Ovary (tissue), 7 donors: ENCODE measurements at regions not wholly inside any gene's neighbourhood (a gene's known extent, or its start where the extent isn't known, plus 50 kb on each side); places are given as distances from the start of the nearest gene placed in this dataset.

Source experiments
- DNase-seq, 5 donors: peaks; one replicate each; pipeline ENCODE4 v3.0.0-alpha.2; 2019 to 2020
- H3K27ac ChIP-seq, 2 donors: fragments of 200-600 bp; one replicate each; pipeline versions ENCODE4 v1.5.1 to v1.8.0; 2019 to 2022
- H3K27me3 ChIP-seq: fragments of 200-600 bp; one replicate; pipeline ENCODE4 v1.8.0; 2022
- H3K36me3 ChIP-seq: fragments of 200-600 bp; sonication (generic); one replicate; pipeline ENCODE4 v1.5.1; 2019
- H3K4me1 ChIP-seq: one replicate; pipeline ENCODE4 v1.8.1; 2013; ENCODE audit warnings: mild to moderate bottlenecking, moderate library complexity; ENCODE audit not compliant: insufficient read depth
- H3K4me3 ChIP-seq: fragments of 200-600 bp; sonication (generic); one replicate; pipeline ENCODE4 v1.5.1; 2017
- H3K9me3 ChIP-seq, 2 donors: fragments of 200-600 bp in 1 of 2; sonication (generic) in 1 of 2; one replicate each; pipeline versions ENCODE4 v1.5.1 to v1.8.1; 2013 to 2019; ENCODE audit warnings: mild to moderate bottlenecking in 1 of 2, moderate library complexity in 1 of 2
- CTCF ChIP-seq, 3 donors: fragments of 450-650 bp in 2 of 3; fragments of 200-600 bp in 1 of 3; IDR thresholded peaks; one replicate each; pipeline versions ENCODE4 v1.5.1 to v1.8.0; 2016 to 2022; ENCODE audit warnings: antibody characterized with exemption in 3 of 3, mild to moderate bottlenecking in 1 of 3
- EP300 ChIP-seq: sonication (generic); formaldehyde crosslinking; IDR thresholded peaks from one replicate; pipeline ENCODE4 v1.6.1; 2017; ENCODE audit warnings: antibody characterized with exemption
- POLR2A ChIP-seq: fragments of 450-650 bp; IDR thresholded peaks from one replicate; pipeline ENCODE4 v1.6.1; 2017; ENCODE audit warnings: antibody characterized with exemption, mild to moderate bottlenecking, moderate library complexity
- WGBS, 3 donors: extraction: QIAGEN DNeasy Blood & Tissue Kit in 1 of 3; methylation state at CpG; one replicate each; pipeline versions ENCODE4 v1.1.5 to v1.1.7; 2013 to 2017; 5-methylcytosine and 5-hydroxymethylcytosine counted together
- intact Hi-C, 4 donors: fragments of 100-400 bp; cut with DNase I; formaldehyde crosslinking; loops; one replicate each; pipeline versions ENCODE4 v1.11.0 to v1.15.1; 2022 to 2023
- donor health status: DM: no; HTN: no; CAD: no; lungs with moderate emphysema.
- donor health status: DM: no; HTN: no; CAD: no.
- donor health status: Bipolar disorder and iron deficiency.
- donor health status: DM: no; HTN: no; CAD: no.
- donor health status: DM: yes; HTN: yes; CAD: no.

GRCh38 chr4:101512416-101512815, 165.1 kb upstream of the PPP3CA start:
- TF ChIP-seq POLR2A = no peak
- no peak overlapping the region for H3K27ac ChIP-seq
- intact Hi-C loops = no loop called here
- no peaks in the 10 kb centered on the region for H3K4me1 ChIP-seq
- no peaks in the 10 kb centered on the region for H3K27me3 ChIP-seq
- H3K4me3 ChIP-seq = no peak overlapping the region
- H3K36me3 ChIP-seq = no peaks in the 10 kb centered on the region
- no peaks in the 10 kb centered on the region for H3K9me3 ChIP-seq
- WGBS, 3 donors = 80 to 89% (median 89%) methylated on average over 2 of the region's 2 CpGs
- DNase-seq = no peak

GRCh38 chr4:101501421-101501820, 154.1 kb upstream of the PPP3CA start:
- H3K4me3 ChIP-seq = no peak overlapping the region
- H3K36me3 ChIP-seq = no peaks in the 10 kb centered on the region
- no peak overlapping the region for H3K27ac ChIP-seq
- TF ChIP-seq POLR2A = no peak
- no peak for TF ChIP-seq EP300
- no peak for TF ChIP-seq CTCF (IDR thresholded peaks at IDR 0.05)
- intact Hi-C loops = no loop called here
- H3K9me3 ChIP-seq = no peaks in the 10 kb centered on the region
- no peaks in the 10 kb centered on the region for H3K27me3 ChIP-seq
- no peaks in the 10 kb centered on the region for H3K4me1 ChIP-seq
- no peak for DNase-seq

- Histone ChIP-seq H3K9me3 (no peaks in the 10 kb centered on the region), H3K27ac (no peak overlapping the region), H3K27me3 (no peaks in the 10 kb centered on the region), H3K4me1 (no peaks in the 10 kb centered on the region), H3K36me3 (no peaks in the 10 kb centered on the region), H3K4me3 (no peak overlapping the region)
- intact Hi-C loops = no loop called here
- DNase-seq = no peak
- TF ChIP-seq POLR2A = no peak
These were observed 153.4 kb upstream of the PPP3CA start for GRCh38 chr4:101500742-101501141.

GRCh38 chr4:101475246-101475645, 127.9 kb upstream of the PPP3CA start:
- Histone ChIP-seq H3K4me1 (no peaks in the 10 kb centered on the region), H3K27ac (no peak overlapping the region), H3K9me3 (no peaks in the 10 kb centered on the region), H3K27me3 (no peaks in the 10 kb centered on the region), H3K36me3 (no peaks in the 10 kb centered on the region), H3K4me3 (no peak overlapping the region)
- 70 to 84% (median 74%) methylated on average over 1 of the region's 1 CpG for WGBS, 3 donors
- TF ChIP-seq CTCF (IDR thresholded peaks at IDR 0.05) = no peak
- no peak for TF ChIP-seq POLR2A
- no peak for TF ChIP-seq EP300
- no peak for DNase-seq
- intact Hi-C loops = no loop called here

GRCh38 chr4:101471201-101471600, 123.9 kb upstream of the PPP3CA start:
- Histone ChIP-seq H3K4me1 (no peaks in the 10 kb centered on the region), H3K36me3 (no peaks in the 10 kb centered on the region), H3K27ac (no peak overlapping the region), H3K9me3 (no peaks in the 10 kb centered on the region), H3K27me3 (no peaks in the 10 kb centered on the region), H3K4me3 (no peak overlapping the region)
- no peak for TF ChIP-seq EP300
- no peak for TF ChIP-seq POLR2A
- TF ChIP-seq CTCF (IDR thresholded peaks at IDR 0.05) = no peak
- DNase-seq = no peak
- intact Hi-C loops = no loop called here

DNA sequence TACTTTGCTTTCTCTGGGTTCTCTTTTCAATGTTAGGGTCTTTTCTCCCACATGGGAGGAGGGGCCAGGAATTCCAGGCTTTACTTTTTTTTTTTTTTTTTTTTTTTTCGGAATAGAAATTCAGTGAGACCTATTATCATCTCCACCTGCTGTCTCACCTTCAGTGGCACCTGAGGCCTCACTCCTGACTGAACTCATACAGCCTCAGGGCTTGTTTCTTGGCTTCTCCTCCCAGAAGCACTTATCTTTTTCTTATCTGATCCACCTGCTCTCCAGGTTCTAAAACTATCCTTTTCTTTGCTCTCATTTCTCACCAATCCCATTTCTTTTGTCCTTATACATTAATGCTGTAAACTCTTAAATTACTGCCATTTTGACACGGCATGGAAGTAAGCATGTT, 117.3 kb upstream of the PPP3CA start:
- Histone ChIP-seq H3K36me3 (no peaks in the 10 kb centered on the region), H3K4me1 (no peaks in the 10 kb centered on the region), H3K9me3 (no peaks in the 10 kb centered on the region), H3K4me3 (no peak overlapping the region), H3K27ac (no peak overlapping the region), H3K27me3 (no peaks in the 10 kb centered on the region)
- TF ChIP-seq CTCF (IDR thresholded peaks at IDR 0.05) = no peak
- TF ChIP-seq POLR2A = no peak
- no peak for TF ChIP-seq EP300
- intact Hi-C loops = no loop called here
- no peak for DNase-seq
- WGBS, 3 donors = 41 to 79% (median 70%) methylated on average over 2 of the region's 2 CpGs
